AG09309 (cell line): ENCODE measurements at regions not wholly inside any gene's neighbourhood (a gene's known extent, or its start where the extent isn't known, plus 50 kb on each side); places are given as distances from the start of the nearest gene placed in this dataset.
"Not testable (repeated sequence)": the region's sequence is repeated elsewhere in the genome, so short reads cannot be mapped to it uniquely, and the experiment has no call there.

Source experiments
- DNase-seq: peaks from one replicate; pipeline ENCODE4 v3.0.0-alpha.2; 2010; ENCODE audit warnings: low read depth
- H3K4me3 ChIP-seq: 2 replicates; pipeline ENCODE4 v1.5.1; 2011; ENCODE audit warnings: mild to moderate bottlenecking, low read depth, low read length, moderate library complexity; ENCODE audit not compliant: control insufficient read depth
- CTCF ChIP-seq: IDR thresholded peaks from 2 replicates; pipeline ENCODE4 v1.5.1; 2011; ENCODE audit warnings: mild to moderate bottlenecking, low read depth, low read length, inconsistent platforms; ENCODE audit not compliant: insufficient read depth, control insufficient read depth; ENCODE audit errors: missing control alignments

GRCh38 chr1:245102149-245102548 is 52.6 kb upstream of the KIF26B start:
- DNase-seq, H3K4me3 ChIP-seq: not testable (repeated sequence)

GRCh38 chr1:245099401-245099800 is 55.4 kb upstream of the KIF26B start:
- TF ChIP-seq CTCF: no peak
- DNase-seq: no peak
- H3K4me3 ChIP-seq: no peak overlapping the region

- no peak for TF ChIP-seq CTCF
- no peak for DNase-seq
- H3K4me3 ChIP-seq: no peak overlapping the region
Observed at GRCh38 chr1:245098924-245099323, 55.9 kb upstream of the KIF26B start.

- H3K4me3 ChIP-seq: no peak overlapping the region
- TF ChIP-seq CTCF: no peak
- no peak for DNase-seq
Observed at GRCh38 chr1:245096311-245097066, 58.3 kb upstream of the KIF26B start.

- no peak for DNase-seq
- no peak overlapping the region for H3K4me3 ChIP-seq
- TF ChIP-seq CTCF: no peak
Observed at GRCh38 chr1:245095903-245096302, 58.9 kb upstream of the KIF26B start.

- TF ChIP-seq CTCF: no peak
- H3K4me3 ChIP-seq: no peak overlapping the region
- no peak for DNase-seq
Observed at GRCh38 chr1:245094954-245095353, 59.8 kb upstream of the KIF26B start.

- no peak for TF ChIP-seq CTCF
- no peak overlapping the region for H3K4me3 ChIP-seq
- no peak for DNase-seq
Observed at GRCh38 chr1:245094092-245094491, 60.7 kb upstream of the KIF26B start.
